ENCODE measurements at regions not wholly inside any gene's neighbourhood (a gene's known extent, or its start where the extent isn't known, plus 50 kb on each side); places are given as distances from the start of the nearest gene placed in this dataset.

DNA sequence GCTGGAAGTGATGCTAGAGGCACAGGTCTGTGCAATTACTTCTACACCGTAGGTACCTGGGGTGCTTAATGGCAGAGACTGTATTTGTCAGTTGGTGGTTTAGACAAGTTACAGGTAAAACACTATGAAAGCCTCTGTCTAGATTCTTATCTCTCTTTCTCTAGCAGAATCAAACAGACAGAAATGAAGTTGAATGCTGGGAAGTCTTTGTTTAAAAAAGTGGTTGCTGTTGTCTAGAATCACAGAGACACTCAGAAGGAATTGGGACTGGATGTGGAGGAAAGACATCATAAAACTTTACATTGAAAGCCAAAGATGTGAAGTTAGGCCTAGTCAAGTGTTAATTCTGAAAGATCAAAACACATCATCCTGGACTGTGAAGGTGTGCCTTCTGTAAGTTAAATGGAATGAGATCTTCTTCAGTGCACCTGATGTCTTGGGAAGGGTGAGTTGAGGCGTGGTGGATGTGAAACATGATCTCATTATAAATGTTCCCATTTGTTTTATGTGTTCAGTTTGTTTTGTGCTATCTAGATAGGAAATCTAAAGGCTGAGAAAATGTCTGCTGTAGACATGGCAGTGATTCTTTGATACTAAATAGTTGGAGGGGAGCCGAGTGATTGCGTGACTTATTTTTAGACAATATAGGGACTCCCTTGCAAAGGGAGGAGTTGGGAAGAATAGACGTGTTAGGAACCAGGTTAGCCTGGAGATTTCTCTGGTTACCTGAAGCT is 290.2 kb downstream of the SOX4 start:
- Histone ChIP-seq H3K36me3 (ENCODE audit: control insufficient read depth in 4 of 4, insufficient read depth in 3 of 4, low read depth in 1 of 4, low read length in 3 of 4) (no peaks in the 10 kb centered on the region), H3K27ac (ENCODE audit: low read depth in 1 of 2, low read length in 2 of 2) (no peak overlapping the region), H3K4me3 (ENCODE audit: low read depth in 1 of 3, low read length in 3 of 3) (no peak overlapping the region), H3K9me3 (ENCODE audit: control insufficient read depth in 4 of 4, low read length in 3 of 4) (no peaks in the 10 kb centered on the region), H3K4me1 (ENCODE audit: control insufficient read depth in 4 of 4, insufficient read depth in 4 of 4, low read length in 3 of 4) (no peaks in the 10 kb centered on the region), H3K27me3 (ENCODE audit: control insufficient read depth in 4 of 4, insufficient read depth in 4 of 4, low read length in 3 of 4) (no peaks in the 10 kb centered on the region), H3K9ac (ENCODE audit: low read depth in 1 of 2, low read length in 2 of 2) (no peak overlapping the region)
- TF ChIP-seq, protein P1, sequence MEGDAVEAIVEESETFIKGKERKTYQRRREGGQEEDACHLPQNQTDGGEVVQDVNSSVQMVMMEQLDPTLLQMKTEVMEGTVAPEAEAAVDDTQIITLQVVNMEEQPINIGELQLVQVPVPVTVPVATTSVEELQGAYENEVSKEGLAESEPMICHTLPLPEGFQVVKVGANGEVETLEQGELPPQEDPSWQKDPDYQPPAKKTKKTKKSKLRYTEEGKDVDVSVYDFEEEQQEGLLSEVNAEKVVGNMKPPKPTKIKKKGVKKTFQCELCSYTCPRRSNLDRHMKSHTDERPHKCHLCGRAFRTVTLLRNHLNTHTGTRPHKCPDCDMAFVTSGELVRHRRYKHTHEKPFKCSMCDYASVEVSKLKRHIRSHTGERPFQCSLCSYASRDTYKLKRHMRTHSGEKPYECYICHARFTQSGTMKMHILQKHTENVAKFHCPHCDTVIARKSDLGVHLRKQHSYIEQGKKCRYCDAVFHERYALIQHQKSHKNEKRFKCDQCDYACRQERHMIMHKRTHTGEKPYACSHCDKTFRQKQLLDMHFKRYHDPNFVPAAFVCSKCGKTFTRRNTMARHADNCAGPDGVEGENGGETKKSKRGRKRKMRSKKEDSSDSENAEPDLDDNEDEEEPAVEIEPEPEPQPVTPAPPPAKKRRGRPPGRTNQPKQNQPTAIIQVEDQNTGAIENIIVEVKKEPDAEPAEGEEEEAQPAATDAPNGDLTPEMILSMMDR (IDR thresholded peaks at IDR 0.05; ENCODE audit: low read depth, low read length, missing input control) = no peak
- TF ChIP-seq TAF1 (conservative IDR thresholded peaks at IDR 0.05) = no peak
- no peak for TF ChIP-seq RAD21 (IDR thresholded peaks at IDR 0.05)
- no peak for TF ChIP-seq FOXA1 (IDR thresholded peaks at IDR 0.05)
- TF ChIP-seq NR2F2 (IDR thresholded peaks at IDR 0.05) = no peak
- TF ChIP-seq GABPA (IDR thresholded peaks at IDR 0.05 in 1 of 2, conservative IDR thresholded peaks at IDR 0.05 in 1 of 2) = no peak
- TF ChIP-seq JUND (IDR thresholded peaks at IDR 0.05) = no peak
- TF ChIP-seq, protein P2, sequence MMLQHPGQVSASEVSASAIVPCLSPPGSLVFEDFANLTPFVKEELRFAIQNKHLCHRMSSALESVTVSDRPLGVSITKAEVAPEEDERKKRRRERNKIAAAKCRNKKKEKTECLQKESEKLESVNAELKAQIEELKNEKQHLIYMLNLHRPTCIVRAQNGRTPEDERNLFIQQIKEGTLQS (IDR thresholded peaks at IDR 0.05) = no peak
- no peak for TF ChIP-seq HNF4G (IDR thresholded peaks at IDR 0.05)
- TF ChIP-seq, protein P3, sequence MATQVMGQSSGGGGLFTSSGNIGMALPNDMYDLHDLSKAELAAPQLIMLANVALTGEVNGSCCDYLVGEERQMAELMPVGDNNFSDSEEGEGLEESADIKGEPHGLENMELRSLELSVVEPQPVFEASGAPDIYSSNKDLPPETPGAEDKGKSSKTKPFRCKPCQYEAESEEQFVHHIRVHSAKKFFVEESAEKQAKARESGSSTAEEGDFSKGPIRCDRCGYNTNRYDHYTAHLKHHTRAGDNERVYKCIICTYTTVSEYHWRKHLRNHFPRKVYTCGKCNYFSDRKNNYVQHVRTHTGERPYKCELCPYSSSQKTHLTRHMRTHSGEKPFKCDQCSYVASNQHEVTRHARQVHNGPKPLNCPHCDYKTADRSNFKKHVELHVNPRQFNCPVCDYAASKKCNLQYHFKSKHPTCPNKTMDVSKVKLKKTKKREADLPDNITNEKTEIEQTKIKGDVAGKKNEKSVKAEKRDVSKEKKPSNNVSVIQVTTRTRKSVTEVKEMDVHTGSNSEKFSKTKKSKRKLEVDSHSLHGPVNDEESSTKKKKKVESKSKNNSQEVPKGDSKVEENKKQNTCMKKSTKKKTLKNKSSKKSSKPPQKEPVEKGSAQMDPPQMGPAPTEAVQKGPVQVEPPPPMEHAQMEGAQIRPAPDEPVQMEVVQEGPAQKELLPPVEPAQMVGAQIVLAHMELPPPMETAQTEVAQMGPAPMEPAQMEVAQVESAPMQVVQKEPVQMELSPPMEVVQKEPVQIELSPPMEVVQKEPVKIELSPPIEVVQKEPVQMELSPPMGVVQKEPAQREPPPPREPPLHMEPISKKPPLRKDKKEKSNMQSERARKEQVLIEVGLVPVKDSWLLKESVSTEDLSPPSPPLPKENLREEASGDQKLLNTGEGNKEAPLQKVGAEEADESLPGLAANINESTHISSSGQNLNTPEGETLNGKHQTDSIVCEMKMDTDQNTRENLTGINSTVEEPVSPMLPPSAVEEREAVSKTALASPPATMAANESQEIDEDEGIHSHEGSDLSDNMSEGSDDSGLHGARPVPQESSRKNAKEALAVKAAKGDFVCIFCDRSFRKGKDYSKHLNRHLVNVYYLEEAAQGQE (IDR thresholded peaks at IDR 0.05) = no peak
- no peak for TF ChIP-seq YY1 (IDR thresholded peaks at IDR 0.05)
- no peak for TF ChIP-seq RXRA (IDR thresholded peaks at IDR 0.05)
- no peak for DNase-seq (ENCODE audit: low spot score)
- WGBS = 82% methylated on average over 5 of the region's 5 CpGs

DNA sequence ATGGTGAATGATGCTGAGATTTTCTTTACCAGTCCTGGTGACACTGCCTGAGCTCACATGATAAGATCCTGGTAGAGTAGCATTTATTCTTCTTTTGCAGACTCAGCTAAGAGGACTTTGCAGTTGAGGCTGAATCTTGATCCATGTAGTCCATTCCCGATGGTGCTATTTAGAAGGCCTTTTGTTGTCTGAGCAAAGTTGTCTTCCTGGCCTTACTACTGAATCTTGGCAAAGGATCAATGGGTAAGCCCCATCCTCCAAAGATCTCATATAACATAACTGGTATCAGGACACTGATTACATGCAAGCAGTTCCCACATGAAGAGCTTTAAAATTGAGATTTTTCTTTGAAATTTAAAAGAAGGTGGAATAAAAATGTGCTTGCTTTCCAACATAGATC is 291.6 kb downstream of the SOX4 start:
- H3K27ac ChIP-seq (ENCODE audit: low read depth in 1 of 2, low read length in 2 of 2) = no peak overlapping the region
- no peaks in the 10 kb centered on the region for H3K27me3 ChIP-seq (ENCODE audit: control insufficient read depth in 4 of 4, insufficient read depth in 4 of 4, low read length in 3 of 4)
- H3K9ac ChIP-seq (ENCODE audit: low read depth in 1 of 2, low read length in 2 of 2) = no peak overlapping the region
- H3K4me3 ChIP-seq (ENCODE audit: low read depth in 1 of 3, low read length in 3 of 3) = no peak overlapping the region
- TF ChIP-seq NR2F2 (IDR thresholded peaks at IDR 0.05) (no peak), JUND (IDR thresholded peaks at IDR 0.05) (no peak), HNF4G (IDR thresholded peaks at IDR 0.05) (no peak), HNF4A (conservative IDR thresholded peaks at IDR 0.05) (no peak)
- H3K4me1 ChIP-seq (ENCODE audit: control insufficient read depth in 4 of 4, insufficient read depth in 4 of 4, low read length in 3 of 4) = no peaks in the 10 kb centered on the region
- DNase-seq (ENCODE audit: low spot score) = no peak
- H3K9me3 ChIP-seq (ENCODE audit: control insufficient read depth in 4 of 4, low read length in 3 of 4) = no peaks in the 10 kb centered on the region
- 31% methylated on average over 1 of the region's 1 CpG for WGBS
- no peaks in the 10 kb centered on the region for H3K36me3 ChIP-seq (ENCODE audit: control insufficient read depth in 4 of 4, insufficient read depth in 3 of 4, low read depth in 1 of 4, low read length in 3 of 4)
